ENCODE measurements at regions not wholly inside any gene's neighbourhood (a gene's known extent, or its start where the extent isn't known, plus 50 kb on each side); places are given as distances from the start of the nearest gene placed in this dataset.

DNA sequence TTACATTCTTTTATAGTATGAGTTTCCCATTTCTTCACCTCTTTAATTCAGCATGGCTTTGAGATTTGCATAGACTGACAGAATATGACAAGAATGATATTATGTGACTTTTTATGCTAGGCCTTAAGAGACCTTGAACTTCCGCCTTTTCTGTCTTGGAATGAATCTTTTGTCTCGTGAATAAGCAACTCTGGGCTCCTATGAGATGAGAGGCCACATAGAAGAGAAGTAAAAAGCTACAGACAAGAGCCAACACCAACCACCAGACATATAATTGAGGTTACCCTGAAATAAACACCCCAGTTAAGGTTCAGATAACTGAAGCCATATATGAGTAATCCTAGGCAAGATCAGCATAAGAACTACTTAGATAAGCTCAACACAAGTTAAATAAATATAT, 600.8 kb downstream of the MEI4 start:
- TF ChIP-seq POLR2AphosphoS5 (IDR thresholded peaks at IDR 0.05; ENCODE audit: low read depth, low read length): no peak
- TF ChIP-seq, protein P1, sequence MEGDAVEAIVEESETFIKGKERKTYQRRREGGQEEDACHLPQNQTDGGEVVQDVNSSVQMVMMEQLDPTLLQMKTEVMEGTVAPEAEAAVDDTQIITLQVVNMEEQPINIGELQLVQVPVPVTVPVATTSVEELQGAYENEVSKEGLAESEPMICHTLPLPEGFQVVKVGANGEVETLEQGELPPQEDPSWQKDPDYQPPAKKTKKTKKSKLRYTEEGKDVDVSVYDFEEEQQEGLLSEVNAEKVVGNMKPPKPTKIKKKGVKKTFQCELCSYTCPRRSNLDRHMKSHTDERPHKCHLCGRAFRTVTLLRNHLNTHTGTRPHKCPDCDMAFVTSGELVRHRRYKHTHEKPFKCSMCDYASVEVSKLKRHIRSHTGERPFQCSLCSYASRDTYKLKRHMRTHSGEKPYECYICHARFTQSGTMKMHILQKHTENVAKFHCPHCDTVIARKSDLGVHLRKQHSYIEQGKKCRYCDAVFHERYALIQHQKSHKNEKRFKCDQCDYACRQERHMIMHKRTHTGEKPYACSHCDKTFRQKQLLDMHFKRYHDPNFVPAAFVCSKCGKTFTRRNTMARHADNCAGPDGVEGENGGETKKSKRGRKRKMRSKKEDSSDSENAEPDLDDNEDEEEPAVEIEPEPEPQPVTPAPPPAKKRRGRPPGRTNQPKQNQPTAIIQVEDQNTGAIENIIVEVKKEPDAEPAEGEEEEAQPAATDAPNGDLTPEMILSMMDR (IDR thresholded peaks at IDR 0.05 in 2 of 3, conservative IDR thresholded peaks at IDR 0.05 in 1 of 3; ENCODE audit: borderline replicate concordance in 1 of 3, insufficient read depth in 1 of 3, low read depth in 2 of 3, low read length in 2 of 3): no peak
- TF ChIP-seq, protein P2, sequence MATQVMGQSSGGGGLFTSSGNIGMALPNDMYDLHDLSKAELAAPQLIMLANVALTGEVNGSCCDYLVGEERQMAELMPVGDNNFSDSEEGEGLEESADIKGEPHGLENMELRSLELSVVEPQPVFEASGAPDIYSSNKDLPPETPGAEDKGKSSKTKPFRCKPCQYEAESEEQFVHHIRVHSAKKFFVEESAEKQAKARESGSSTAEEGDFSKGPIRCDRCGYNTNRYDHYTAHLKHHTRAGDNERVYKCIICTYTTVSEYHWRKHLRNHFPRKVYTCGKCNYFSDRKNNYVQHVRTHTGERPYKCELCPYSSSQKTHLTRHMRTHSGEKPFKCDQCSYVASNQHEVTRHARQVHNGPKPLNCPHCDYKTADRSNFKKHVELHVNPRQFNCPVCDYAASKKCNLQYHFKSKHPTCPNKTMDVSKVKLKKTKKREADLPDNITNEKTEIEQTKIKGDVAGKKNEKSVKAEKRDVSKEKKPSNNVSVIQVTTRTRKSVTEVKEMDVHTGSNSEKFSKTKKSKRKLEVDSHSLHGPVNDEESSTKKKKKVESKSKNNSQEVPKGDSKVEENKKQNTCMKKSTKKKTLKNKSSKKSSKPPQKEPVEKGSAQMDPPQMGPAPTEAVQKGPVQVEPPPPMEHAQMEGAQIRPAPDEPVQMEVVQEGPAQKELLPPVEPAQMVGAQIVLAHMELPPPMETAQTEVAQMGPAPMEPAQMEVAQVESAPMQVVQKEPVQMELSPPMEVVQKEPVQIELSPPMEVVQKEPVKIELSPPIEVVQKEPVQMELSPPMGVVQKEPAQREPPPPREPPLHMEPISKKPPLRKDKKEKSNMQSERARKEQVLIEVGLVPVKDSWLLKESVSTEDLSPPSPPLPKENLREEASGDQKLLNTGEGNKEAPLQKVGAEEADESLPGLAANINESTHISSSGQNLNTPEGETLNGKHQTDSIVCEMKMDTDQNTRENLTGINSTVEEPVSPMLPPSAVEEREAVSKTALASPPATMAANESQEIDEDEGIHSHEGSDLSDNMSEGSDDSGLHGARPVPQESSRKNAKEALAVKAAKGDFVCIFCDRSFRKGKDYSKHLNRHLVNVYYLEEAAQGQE (IDR thresholded peaks at IDR 0.05; ENCODE audit: low read depth): no peak
- TF ChIP-seq POLR2A (IDR thresholded peaks at IDR 0.05; ENCODE audit: borderline replicate concordance, extremely low read depth, insufficient read depth, insufficient read length): no peak
- TF ChIP-seq TCF7L2 (IDR thresholded peaks at IDR 0.05; ENCODE audit: borderline replicate concordance, extremely low read depth, insufficient read depth, insufficient read length): no peak
- no peak for TF ChIP-seq EGR1 (IDR thresholded peaks at IDR 0.05; ENCODE audit: low read depth)
- no peak for TF ChIP-seq EZH2 (IDR thresholded peaks at IDR 0.05)
